Mesodermal cell (in vitro differentiated cells): ENCODE measurements at regions not wholly inside any gene's neighbourhood (a gene's known extent, or its start where the extent isn't known, plus 50 kb on each side); places are given as distances from the start of the nearest gene placed in this dataset.
"Not testable (repeated sequence)": the region's sequence is repeated elsewhere in the genome, so short reads cannot be mapped to it uniquely, and the experiment has no call there.

Experiments used
- H3K27ac ChIP-seq: 2 replicates; pipeline ENCODE4 v1.7.0; 2013; ENCODE audit warnings: mild to moderate bottlenecking, low read depth, low read length, moderate library complexity; ENCODE audit not compliant: severe bottlenecking
- H3K36me3 ChIP-seq: 2 replicates; pipeline ENCODE4 v1.7.1; 2013; ENCODE audit warnings: mild to moderate bottlenecking, low read length, moderate library complexity; ENCODE audit not compliant: control insufficient read depth, insufficient read depth
- H3K4me1 ChIP-seq: one replicate; pipeline ENCODE4 v1.7.1; 2013; ENCODE audit warnings: mild to moderate bottlenecking, low read length; ENCODE audit not compliant: insufficient read depth, control insufficient read depth, poor library complexity, severe bottlenecking
- H3K4me3 ChIP-seq: 2 replicates; pipeline ENCODE4 v1.7.0; 2013; ENCODE audit warnings: low read length, control low read depth, mild to moderate bottlenecking; ENCODE audit not compliant: insufficient read depth, poor library complexity, severe bottlenecking; ENCODE audit errors: extremely low read depth
- H3K9me3 ChIP-seq: 2 replicates; pipeline ENCODE4 v1.7.1; 2013; ENCODE audit warnings: mild to moderate bottlenecking, low read length, moderate library complexity; ENCODE audit not compliant: control insufficient read depth
- WGBS, 2 experiments: methylation state at CpG; one replicate each; pipeline ENCODE4 v1.1.5; 2013; ENCODE audit warnings: missing lambda C conversion rate in 2 of 2; ENCODE audit not compliant: insufficient coverage in 2 of 2; 5-methylcytosine and 5-hydroxymethylcytosine counted together

DNA sequence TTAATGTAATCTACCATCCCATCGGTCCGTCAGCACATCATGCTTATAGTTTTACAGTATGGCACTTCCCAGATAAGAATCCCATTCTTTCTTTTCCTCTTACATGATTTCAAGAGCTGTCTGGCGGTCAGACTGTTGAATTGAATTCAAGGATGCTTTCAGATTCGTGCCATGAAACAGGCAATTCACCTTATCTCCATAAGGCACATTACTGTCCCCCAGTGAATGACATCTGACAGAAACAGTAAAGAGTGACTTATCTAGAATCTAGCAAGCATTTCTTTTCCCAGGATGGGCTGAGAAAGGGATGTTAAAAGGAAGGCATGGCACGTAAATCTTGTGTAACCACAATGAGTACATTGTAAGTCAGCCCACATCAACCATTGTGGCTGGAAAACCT lies 61.1 kb upstream of the SEM1 start:
- Histone ChIP-seq H3K9me3 (no peaks in the 10 kb centered on the region), H3K36me3 (no peaks in the 10 kb centered on the region), H3K4me1 (no peaks in the 10 kb centered on the region), H3K27ac (no peak overlapping the region), H3K4me3 (no peak overlapping the region)
- 60 to 86% methylated on average over 1 to 2 of the region's 5 CpGs for WGBS, 2 experiments

DNA sequence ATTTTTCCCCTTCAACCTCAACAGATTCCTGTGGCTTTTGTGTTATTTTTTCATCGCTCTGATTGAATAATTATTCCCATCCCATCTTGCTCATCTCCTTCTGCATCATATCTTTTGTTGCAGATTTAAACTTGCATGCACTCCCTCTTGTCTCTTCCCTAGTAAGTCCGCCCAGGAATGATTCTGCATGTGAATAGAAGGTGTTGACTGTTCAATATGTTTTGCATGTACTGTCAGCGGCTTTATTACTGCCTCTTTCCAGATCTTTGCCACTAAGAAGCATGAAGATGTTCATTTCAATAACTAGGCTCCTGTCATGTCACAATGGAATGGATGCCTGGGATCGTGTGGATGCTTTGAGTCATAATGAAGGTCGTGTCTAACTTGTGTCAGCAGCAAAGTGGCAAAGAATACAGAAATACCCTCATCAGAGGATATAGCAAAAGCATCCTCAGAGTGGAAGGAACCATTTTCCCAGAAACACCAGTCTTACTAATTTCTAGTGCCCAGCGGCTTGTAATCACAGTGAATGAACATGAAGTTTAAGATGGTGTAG lies 62.6 kb upstream of the SEM1 start:
- no peak overlapping the region for H3K4me3 ChIP-seq
- no peaks in the 10 kb centered on the region for H3K9me3 ChIP-seq
- H3K4me1 ChIP-seq, result no peaks in the 10 kb centered on the region
- no peaks in the 10 kb centered on the region for H3K36me3 ChIP-seq
- H3K27ac ChIP-seq, result no peak overlapping the region
- 60 to 100% methylated on average over 1 to 3 of the region's 6 CpGs for WGBS, 2 experiments

DNA sequence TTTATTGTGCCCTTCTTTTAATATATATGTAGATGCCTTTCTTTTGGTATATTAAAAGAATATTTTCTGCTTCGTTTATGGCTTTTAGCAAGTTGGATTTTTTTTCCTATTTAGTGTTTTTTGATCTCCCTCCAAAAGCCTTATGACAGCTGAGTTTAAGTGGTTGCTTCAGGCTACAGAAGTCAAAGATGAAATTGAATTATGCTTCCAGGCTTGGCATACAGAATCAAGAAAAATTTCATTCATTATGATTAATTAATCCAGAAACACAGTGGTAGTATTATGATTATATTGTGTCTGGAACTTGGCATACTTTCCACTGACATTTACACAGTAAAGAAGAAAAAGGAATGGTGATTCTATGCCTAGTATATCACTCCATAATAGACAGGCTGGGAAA lies 63.8 kb upstream of the SEM1 start:
- WGBS, 2 experiments, result no CpG with 5 or more reads among the region's 1 CpG
- Histone ChIP-seq H3K4me3 (no peak overlapping the region), H3K4me1 (no peaks in the 10 kb centered on the region), H3K27ac (no peak overlapping the region), H3K9me3 (no peaks in the 10 kb centered on the region), H3K36me3 (no peaks in the 10 kb centered on the region)

- 87 to 93% methylated on average over 3 of the region's 3 CpGs for WGBS, 2 experiments
- H3K36me3 ChIP-seq, result no peaks in the 10 kb centered on the region
- no peaks in the 10 kb centered on the region for H3K4me1 ChIP-seq
- no peak overlapping the region for H3K4me3 ChIP-seq
- H3K27ac ChIP-seq, result no peak overlapping the region
- no peaks in the 10 kb centered on the region for H3K9me3 ChIP-seq
Observed at GRCh38 chr7:96774358-96774757, 64.7 kb upstream of the SEM1 start.

- Histone ChIP-seq H3K9me3 (no peaks in the 10 kb centered on the region), H3K4me3 (no peak overlapping the region), H3K36me3 (no peaks in the 10 kb centered on the region), H3K4me1 (no peaks in the 10 kb centered on the region), H3K27ac (no peak overlapping the region)
- whole genome bisulfite sequencing, 2 experiments, result 95 to 100% methylated on average over 4 of the region's 8 CpGs
Observed at GRCh38 chr7:96775046-96775445, 65.4 kb upstream of the SEM1 start.

DNA sequence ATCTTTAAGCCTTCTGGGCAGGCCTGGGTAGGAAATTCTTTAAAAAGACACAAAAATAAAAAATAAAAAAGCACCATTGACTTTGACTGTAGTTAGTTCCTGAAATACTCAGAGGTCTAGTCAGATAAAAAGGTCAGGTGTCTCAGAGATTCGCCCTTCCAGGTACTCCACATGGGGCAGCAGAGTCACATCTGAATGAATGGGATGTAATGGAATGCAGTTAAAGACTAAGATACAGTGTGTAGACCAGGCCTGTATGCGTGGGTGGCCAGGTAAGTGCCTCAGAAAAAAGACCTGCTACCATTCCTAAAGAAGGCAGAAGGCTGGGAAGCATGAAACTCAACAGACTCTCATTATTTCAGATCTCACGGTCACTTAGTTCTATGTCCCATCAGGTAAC lies 68.6 kb upstream of the SEM1 start:
- Histone ChIP-seq H3K36me3 (no peaks in the 10 kb centered on the region), H3K9me3 (no peaks in the 10 kb centered on the region), H3K4me1 (no peaks in the 10 kb centered on the region), H3K27ac (no peak overlapping the region), H3K4me3 (no peak overlapping the region)
- WGBS, 2 experiments, result 80 to 87% methylated on average over 2 of the region's 3 CpGs

DNA sequence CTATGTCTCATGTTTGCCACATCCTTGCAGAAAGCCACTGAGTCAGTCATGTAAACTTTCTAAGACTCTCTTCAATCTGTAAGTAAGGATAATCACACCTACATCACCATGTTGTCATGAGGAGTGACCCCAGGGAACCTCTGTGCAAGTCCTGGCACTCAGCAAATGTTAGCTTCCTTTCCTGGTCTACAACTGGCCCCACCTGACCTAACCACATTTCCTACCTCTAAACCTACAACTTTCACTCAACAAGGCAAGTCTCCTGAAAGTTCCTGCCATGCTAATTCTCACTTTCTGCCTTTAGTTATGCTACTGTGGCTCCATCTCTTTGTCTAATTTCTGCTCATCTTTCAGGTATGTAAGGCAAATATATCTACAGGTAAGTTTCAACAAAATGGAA lies 72.3 kb upstream of the SEM1 start:
- H3K36me3 ChIP-seq, result no peaks in the 10 kb centered on the region

DNA sequence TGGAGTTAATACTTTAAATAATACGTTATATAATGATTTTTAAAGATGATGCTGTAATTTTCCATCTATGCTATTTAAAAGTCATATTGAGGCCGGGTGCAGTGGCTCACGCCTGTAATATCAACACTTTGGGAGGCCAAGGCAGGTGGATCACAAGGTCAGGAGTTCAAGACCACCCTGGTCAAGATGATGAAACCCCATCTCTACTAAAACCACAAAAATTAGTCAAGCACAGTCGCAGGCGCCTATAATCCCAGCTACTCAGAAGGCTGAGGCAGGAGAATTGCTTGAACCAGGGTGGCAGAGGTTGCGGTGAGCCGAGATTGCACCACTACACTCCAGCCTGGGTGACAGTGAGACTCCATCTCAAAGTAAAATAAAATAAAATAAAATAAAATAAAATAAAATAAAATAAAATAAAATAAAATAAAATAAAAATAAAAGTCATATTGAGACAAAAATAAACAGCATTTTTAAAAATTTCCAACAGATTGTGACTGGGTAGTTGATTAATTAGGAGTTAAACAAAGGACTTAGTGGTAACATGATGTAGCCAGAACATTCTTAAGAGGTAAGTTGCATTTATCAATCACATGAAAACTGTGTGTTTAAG lies 73.1 kb upstream of the SEM1 start:
- not testable (repeated sequence) for H3K27ac ChIP-seq, H3K9me3 ChIP-seq

More for the DNA sequence above, 72.3 kb upstream of the SEM1 start:
- H3K4me3 ChIP-seq, result no peak overlapping the region
- H3K4me1 ChIP-seq, result peaks cover 4% of the 10 kb centered on the region
- H3K9me3 ChIP-seq, result no peaks in the 10 kb centered on the region
- H3K27ac ChIP-seq, result no peak overlapping the region

DNA sequence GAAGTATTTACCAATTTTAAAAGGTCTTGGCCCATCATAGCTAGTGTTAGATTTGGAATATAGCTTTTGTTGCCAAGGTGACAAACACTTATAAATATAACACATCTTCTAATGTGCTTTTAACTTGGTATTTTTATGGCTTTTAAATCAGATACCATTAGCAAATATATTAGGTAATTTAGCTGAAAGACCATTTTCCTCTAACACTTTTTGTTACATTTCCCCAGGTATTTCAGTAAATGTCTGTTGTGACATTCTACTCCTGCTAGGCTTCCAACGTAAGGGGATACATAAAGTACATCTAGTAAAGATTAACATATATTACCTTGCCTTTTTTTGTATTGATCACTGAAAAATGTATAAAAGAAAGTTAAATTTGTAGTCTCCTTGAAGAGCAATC lies 75.0 kb upstream of the SEM1 start:
- peaks cover 4% of the 10 kb centered on the region for H3K4me1 ChIP-seq
- no peak overlapping the region for H3K27ac ChIP-seq
- no peaks in the 10 kb centered on the region for H3K36me3 ChIP-seq
- H3K4me3 ChIP-seq, result no peak overlapping the region
- H3K9me3 ChIP-seq, result no peaks in the 10 kb centered on the region
- no CpG with 5 or more reads among the region's 1 CpG for WGBS, 2 experiments

More for the DNA sequence above, 73.1 kb upstream of the SEM1 start:
- not testable (repeated sequence) for H3K4me1 ChIP-seq, H3K4me3 ChIP-seq, H3K36me3 ChIP-seq
- WGBS, 2 experiments, result 90 to 100% methylated on average over 2 of the region's 7 CpGs

DNA sequence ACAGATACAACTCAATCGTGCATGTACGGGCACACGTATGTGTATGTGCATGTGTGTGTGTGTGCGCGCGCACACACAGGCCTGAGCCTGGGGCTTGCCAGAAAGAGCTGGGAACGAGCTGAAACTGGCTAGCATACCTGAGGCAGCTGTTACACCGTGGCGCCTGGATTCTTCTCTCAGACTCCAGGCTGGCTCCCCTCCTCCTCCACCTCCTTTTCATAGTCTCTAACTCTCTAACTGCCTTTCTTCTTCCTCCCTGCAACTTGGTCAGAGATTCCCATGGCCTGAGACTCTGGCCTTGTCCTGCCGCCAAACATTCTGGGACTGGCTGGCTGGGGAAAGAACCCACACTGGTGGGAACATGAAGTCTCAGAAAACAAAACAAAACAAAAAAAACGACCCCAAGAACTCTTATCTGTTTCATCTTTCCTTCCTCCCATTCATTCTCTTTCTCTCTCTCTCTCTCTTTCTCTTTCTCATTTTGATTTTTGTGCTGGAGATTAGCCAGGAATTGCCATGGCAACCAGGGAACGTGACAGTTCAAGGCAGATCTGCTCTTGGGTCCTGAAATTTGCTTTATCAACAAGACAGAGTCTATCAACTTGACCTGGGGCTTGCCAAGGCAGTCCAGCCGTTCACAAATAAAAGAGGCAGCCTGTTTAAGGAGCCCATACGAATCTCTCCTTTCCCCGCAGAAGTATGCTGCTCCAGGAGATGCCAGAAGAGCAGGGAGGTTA lies 76.8 kb upstream of the SEM1 start:
- Histone ChIP-seq H3K9me3 (no peaks in the 10 kb centered on the region), H3K36me3 (no peaks in the 10 kb centered on the region), H3K4me1 (peaks cover 4% of the 10 kb centered on the region), H3K27ac (peak overlapping the region; percentile 69), H3K4me3 (no peak overlapping the region)
- 49 to 58% methylated on average over 11 to 12 of the region's 15 CpGs for WGBS, 2 experiments

- Histone ChIP-seq H3K4me3 (no peak overlapping the region), H3K9me3 (no peaks in the 10 kb centered on the region), H3K36me3 (no peaks in the 10 kb centered on the region), H3K4me1 (peaks cover 4% of the 10 kb centered on the region), H3K27ac (peak overlapping the region; percentile 69)
Observed at GRCh38 chr7:96786998-96787395, 77.4 kb upstream of the SEM1 start.
